GM18505 (cell line): ENCODE measurements at regions not wholly inside any gene's neighbourhood (a gene's known extent, or its start where the extent isn't known, plus 50 kb on each side); places are given as distances from the start of the nearest gene placed in this dataset.
"Not testable (repeated sequence)": the region's sequence is repeated elsewhere in the genome, so short reads cannot be mapped to it uniquely, and the experiment has no call there.

Experiments
- ATAC-seq: cut with Tn5 transposase; IDR thresholded peaks from one replicate; pipeline ENCODE4 v1.9.1; 2021; ENCODE audit not compliant: unreplicated experiment
- POLR2A ChIP-seq: IDR thresholded peaks from 4 replicates; pipeline ENCODE4 v1.6.1; 2011; ENCODE audit warnings: borderline replicate concordance; ENCODE audit not compliant: insufficient read depth, insufficient read length; ENCODE audit errors: extremely low read depth

GRCh38 chr12:69046363-69046762 is 113.4 kb upstream of the CPM start:
- no peak for TF ChIP-seq POLR2A
- ATAC-seq: no peak

DNA sequence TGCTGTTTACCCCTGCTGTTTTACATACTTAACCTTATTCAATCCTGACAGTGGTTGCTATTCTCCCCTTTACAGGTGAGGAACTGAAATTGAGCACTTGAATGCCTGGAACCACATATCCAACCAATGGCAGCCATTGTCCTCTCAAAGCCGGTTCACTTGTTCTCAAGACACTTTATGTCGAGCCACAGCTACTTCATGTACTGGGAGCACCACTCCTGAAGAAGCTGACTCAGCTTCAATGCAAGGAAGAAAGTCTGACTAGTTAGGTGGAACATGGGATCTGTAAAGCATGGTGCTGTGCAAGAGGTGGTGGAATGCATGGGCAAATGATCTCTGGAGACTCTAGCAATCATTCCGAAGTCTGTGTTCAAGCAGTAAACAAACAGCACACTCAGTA is 113.9 kb upstream of the CPM start:
- TF ChIP-seq POLR2A: no peak

GRCh38 chr12:69047990-69048389 is 115.0 kb upstream of the CPM start:
- ATAC-seq: no peak
- no peak for TF ChIP-seq POLR2A

More for the DNA sequence above, 113.9 kb upstream of the CPM start:
- no peak for ATAC-seq

DNA sequence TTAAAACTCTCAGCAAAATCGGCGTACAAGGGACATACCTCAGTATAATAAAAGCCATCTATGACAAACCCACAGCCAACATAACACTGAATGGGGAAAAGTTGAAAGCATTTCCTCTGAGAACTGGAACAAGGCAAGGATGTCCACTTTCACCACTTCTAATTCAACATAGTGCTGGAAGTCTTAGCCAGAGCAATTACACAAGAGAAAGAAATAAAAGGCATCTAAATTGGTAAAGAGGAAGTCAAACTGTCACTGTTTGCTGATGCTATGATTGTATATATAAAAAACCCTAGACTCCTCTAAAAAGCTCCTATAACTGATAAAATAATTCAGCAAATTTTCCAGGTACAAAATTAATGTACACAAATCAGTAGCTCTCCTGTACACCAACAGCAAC is 116.9 kb upstream of the CPM start:
- ATAC-seq: not testable (repeated sequence)

- TF ChIP-seq POLR2A: no peak
- ATAC-seq: no peak
These were observed 119.8 kb upstream of the CPM start for GRCh38 chr12:69052613-69053408.

DNA sequence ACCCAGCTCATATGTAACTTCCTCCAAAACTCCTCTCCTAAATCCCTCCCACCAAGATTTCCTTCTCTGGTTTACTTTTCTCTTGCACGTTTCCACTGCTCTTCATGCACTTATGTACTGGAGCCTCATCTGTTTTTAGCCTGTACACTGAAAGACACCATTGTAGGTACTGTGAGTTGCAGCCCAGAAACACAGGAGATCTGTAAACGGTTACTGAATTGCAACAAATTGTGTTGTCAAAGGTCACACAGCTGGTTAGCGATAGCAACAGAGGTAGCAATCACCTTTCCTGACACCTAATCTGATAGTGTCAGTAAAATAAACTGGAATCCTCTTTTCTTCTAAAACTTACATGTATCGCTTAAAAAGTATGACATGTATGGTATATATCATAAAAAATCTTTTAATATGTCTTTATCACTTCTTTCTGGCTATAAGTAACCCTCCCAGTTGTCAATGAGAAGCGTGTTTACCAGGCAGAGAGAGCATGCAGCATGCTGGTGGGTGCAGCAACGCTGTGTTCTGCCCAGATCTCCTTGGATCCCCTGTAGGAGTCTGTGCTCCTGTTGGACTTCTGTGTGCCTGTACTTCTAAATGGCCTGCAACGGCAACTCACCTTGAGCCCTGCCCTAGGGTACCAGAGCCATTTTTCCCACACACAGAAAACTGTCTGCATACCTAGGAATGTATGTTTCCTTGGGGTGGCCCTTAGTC is 121.5 kb upstream of the CPM start:
- TF ChIP-seq POLR2A: no peak

GRCh38 chr12:69055280-69055679 is 122.3 kb upstream of the CPM start:
- no peak for ATAC-seq

More for the DNA sequence above, 121.5 kb upstream of the CPM start:
- no peak for ATAC-seq

GRCh38 chr12:69055706-69056105 is 122.7 kb upstream of the CPM start:
- ATAC-seq: no peak
- no peak for TF ChIP-seq POLR2A

More at GRCh38 chr12:69055280-69055679, 122.3 kb upstream of the CPM start:
- no peak for TF ChIP-seq POLR2A

GRCh38 chr12:69056743-69057515 is 124.0 kb upstream of the CPM start:
- ATAC-seq: no peak
- no peak for TF ChIP-seq POLR2A

GRCh38 chr12:69057742-69058141 is 124.8 kb upstream of the CPM start:
- no peak for TF ChIP-seq POLR2A
- ATAC-seq: no peak

DNA sequence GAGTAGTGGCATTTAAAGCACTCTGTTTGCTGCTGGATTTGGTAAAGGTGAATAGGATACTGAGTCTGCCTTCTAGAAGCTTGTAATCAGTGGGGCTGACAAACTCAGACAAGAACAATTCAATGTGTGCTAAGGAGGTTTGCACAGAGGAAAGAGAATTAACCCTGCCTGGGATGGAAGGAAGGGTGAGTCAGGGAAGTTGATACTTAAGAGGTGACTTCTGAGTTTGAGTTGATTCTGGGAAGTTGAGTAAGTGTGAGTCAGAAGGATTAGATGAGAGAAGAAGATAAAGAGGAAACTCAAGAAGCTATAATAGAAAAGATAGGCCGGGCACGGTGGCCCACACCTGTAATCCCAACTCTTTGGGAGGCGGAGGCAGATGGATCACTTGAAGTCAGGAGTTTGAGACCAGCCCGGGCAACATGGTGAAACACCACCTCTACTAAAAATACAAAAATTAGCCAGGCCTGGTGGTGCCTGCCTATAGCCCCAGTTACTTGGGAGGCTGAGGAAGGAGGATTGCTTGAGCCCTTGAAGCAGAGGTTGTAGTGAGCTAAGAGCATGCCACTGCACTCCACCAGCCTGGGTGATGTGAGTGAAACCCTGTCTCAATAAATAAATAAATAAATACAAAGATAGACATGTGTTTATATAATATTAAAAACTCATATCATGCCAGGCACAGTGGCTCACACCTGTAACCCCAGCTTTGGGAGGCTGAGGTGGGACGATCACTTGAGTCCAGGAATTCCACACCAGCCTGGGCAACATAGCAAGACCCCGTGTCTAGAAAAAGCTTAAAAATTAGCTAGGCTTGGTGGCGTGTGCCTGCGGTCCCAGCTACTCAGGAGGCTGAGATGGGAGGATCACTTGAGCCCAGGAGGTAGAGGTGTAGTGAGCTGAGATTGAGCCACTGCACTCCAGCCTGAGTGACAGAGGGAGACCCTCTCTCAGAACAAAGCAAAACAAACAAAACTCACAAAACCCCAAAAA is 126.8 kb upstream of the CPM start:
- ATAC-seq: no peak
- no peak for TF ChIP-seq POLR2A

DNA sequence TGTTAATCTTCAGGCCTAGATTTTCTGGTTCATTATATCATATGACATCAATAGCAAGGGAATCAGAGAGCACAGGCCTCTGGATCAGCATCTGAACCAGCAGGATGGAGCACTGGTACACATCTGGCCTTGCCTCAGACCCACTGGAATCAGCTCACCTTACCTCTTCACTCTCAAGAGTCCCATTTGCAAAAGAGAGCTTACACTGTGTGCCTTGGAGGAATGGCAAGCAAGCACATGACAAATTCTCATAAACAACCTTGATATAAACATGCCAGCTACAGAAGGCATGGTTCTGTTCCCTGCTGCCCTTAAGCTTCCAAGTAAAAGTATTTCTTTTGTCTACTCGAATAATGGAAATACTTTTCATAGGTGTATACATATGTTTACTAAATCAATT is 128.6 kb upstream of the CPM start:
- no peak for ATAC-seq
- TF ChIP-seq POLR2A: no peak
